Activated CD4-positive, alpha-beta T cell treated with anti-CD3 and anti-CD28 coated beads, Interleukin-2, Interleukin-6, amounts not matched to agents 100 ng/mL and 50 ng/mL, durations not matched to agents 16 hours and 8 hours (primary cell): ENCODE measurements at regions not wholly inside any gene's neighbourhood (a gene's known extent, or its start where the extent isn't known, plus 50 kb on each side); places are given as distances from the start of the nearest gene placed in this dataset.
"Not testable (repeated sequence)": the region's sequence is repeated elsewhere in the genome, so short reads cannot be mapped to it uniquely, and the experiment has no call there.

Experiments used
- DNase-seq: peaks from one replicate; pipeline ENCODE4 v3.0.0-alpha.2; 2020

DNA sequence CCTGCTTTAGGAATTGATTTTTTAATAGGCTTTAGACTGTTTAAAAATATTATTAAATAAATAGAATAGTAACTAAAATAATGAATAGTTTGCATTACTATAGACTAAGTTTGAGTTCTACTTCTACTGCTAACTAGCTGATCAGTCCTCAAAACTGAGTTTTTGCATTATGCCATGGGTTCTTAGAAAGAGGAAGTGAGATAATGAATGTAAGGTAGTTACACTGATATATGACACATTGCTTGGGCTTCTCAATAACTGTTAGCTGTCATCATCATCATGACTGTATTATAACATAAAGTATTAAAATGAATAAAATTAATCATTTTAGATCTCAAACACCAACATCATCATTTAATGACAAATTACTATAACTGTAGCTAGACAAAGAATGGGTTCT lies 949.7 kb downstream of the TRHDE start:
- DNase-seq, result no peak

DNA sequence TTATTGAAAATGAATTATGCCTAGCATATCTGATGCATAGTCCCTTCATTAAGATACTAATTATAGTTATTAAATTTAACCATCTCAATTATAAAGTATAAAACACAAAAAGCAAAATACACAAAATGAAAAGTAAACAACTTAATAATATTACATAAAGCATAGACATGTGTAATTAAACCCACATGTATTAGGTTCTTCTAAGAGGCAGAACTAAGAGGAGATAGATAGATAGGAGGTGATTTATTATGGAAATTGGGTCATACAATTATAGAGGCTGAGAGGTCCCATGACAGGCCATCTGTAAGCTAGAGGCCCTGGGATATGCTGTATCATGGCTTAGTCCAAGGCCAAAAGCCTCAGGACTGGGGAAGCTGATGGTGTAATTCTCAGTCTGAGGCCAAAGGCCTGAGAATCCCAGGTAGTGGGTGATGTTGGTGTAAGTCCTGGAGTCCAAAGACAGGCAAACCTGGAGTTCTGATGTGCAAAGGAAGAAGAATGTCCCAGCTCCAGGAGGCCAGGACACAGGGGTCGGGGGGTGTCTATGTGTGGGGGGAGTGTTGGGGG lies 953.3 kb downstream of the TRHDE start:
- no peak for DNase-seq

DNA sequence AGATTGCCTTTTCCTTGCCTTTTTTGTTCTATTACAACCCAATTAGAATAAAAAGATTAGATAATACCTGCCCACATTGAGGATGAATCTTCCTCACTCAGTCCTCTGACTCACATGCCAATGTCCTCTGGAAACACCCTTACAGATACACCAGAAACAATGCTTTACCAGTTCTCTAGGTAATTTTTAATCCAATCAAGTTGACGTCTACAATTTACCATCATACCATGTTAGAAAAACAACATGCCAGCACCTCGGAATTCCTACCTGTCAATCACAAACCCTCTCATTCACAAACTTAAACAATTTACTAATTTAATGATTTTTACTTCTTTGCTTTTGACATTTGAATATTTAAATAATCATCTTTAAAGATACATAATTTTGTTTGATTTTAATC lies 953.8 kb downstream of the TRHDE start:
- no peak for DNase-seq

DNA sequence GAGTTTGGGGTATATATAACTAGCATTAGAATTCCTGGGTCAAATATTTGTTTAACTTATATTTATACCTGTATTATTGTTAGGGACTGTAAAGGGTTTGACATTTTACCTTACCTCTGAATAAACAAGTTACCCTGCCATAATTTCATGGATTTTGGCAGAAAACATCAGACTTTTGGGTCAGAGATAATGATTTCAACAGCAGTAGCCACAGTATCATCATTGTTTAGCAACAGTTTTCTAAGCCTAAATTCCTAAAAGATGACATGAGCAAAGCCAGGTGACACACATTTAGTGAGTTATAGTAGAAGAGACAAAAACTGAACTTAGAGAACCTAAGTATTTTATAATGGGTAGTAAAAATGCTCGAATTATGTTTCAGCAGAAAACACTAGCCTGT lies 954.4 kb downstream of the TRHDE start:
- no peak for DNase-seq

DNA sequence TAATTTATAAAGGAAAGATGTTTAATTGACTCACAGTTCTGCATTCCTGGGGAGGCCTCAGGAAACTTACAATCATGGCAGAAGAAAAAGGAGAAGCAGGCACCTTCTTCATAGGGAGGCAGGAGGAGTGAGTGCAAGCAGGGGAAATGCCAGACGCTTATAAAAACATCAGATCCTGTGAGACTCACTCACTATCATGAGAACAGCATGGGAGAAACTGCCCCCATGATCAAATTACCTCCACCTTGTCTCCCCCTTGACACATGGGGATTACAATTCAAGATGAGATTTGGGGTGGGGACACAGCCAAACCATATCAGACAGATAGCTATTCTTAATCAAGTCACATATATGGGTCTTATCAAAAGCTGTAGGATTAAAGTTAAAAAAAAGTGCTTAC lies 956.7 kb downstream of the TRHDE start:
- not testable (repeated sequence) for DNase-seq

DNA sequence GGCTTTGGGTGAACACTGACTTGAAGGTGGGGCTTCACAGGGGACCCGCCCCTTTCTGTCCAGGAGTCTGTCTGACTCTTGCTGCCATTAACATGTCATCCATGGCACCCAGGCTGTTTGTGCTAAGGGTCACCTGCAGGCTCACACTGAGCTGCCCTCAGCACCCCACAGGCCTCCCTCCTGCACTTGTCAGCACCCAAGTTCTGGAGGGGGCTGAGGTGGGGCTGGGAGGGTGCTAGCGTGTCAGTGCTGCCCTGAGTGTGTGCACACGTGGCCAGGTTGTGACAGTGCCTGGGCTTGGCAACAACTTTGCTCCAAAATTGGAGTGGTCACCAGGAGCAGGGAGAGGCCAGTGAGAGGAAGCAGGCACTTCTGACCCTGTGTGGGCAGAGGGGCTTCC lies 963.2 kb downstream of the TRHDE start:
- no peak for DNase-seq

DNA sequence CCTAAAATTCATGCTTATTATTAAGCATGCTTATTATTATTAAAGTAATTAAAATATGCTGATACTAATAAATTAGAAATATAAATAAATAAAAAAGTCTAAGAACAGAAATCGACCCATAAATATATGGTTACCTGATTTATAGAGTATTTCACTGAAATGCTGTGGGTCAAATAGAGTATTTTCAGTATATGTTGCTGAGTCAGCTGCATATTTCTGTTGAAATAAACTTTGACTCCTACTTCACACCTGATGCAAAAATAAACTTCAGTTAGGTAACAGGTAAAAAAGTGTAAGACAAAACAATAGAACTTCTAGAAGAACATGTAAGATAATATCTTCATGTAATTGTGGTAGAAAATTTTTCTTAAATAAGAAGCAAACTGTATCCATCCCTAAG lies 967.9 kb downstream of the TRHDE start:
- no peak for DNase-seq

DNA sequence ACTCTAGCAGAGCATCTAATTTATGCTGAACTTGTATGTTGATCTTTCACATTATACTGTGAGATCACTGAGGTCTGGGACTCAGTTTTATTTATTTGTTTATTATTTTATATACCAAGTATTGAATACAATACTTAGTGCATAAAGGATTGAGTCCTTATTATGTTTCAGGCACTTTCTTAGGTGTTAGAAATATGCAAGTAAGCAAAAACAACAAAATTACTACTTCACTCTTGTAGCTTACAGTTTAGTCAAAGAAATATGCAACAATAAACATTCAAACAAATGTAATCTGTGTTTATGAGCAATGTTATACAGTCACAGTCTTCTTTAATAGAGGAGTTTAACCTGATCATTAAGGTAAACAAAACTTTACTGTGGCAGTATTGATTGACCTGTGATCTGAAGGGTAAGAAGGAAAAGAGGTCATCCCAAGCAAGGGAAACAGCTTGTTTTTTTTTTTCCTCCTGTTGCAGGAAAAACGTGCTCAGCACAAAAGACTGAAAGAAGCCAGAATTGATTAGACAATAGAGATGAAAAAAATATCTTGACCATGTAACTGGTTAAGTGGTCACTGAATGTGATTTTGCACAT lies 990.7 kb downstream of the TRHDE start:
- DNase-seq, result no peak

DNA sequence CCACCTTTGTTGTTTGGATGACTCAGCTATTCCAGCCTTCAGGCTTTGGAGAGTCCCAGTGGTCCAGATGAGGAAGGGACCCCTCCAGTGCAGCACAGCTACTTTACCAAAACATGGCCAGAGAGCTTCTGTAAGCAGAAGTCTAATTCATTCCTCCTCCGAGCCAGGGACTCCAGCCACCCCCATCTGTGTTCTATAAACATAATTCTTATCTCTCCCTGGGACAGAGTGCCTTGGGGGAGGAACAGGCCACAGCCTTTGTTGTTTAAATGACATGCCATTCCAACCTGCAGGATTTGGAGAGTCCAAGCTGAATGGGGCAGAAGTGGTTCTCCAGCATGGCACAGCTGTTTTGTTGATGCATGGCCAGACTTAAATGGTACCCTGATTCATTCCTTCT lies 994.0 kb downstream of the TRHDE start:
- DNase-seq, result no peak

DNA sequence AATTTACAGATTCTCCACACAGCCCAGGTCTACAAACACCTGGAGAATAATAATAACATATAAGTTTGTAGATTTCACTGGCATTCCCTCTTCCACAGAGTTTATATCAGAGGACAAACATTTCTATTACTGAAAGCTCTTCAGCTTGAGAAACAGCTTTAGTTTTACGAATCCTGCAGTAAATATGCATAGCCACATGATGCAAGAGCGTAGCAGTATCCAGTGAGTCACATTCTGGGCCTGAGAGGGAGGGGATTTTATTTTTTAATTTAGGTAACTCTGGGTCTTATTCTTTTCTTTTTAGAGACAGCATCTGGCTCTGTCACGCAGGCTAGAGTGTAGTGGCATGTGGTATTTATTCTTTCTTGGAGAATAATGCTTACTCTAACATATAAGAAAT lies 1002.8 kb downstream of the TRHDE start:
- no peak for DNase-seq

DNA sequence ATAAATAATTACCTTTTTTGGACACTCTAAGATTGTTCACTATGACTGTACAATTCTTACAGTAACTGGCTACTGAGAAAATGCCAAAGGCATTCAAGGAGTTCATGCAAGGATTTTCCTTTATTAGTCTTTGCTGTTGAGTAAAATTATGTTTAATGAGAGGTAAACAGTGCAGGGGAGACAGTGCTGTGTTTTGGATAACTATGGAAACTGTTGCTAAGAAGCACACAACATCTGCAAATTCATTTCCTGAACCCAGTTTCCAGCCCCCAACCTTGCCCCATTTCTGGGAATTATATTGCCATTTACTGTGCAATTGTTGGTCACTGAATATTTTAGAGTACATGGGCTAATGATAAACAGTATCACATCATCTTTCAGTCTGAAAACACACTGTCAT lies 1005.8 kb downstream of the TRHDE start:
- no peak for DNase-seq

DNA sequence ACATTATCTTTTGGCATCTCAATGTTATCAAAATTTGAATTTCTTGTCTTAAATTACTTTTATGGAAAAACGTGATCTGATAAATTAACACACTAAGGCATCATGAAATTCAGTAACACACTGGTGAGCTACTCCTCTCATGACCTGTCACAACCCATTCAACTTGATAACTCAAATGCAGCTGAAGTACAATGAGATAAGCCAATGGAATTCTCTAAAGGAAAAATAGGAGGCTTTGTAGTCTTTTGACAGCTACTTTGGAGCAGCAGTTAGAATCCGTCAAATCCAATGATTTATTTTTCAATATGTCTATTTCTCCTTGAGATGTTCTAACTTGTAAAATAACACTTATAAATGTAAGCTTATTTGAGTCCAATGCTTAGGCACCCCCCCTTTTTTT lies 1029.4 kb downstream of the TRHDE start:
- DNase-seq, result no peak

DNA sequence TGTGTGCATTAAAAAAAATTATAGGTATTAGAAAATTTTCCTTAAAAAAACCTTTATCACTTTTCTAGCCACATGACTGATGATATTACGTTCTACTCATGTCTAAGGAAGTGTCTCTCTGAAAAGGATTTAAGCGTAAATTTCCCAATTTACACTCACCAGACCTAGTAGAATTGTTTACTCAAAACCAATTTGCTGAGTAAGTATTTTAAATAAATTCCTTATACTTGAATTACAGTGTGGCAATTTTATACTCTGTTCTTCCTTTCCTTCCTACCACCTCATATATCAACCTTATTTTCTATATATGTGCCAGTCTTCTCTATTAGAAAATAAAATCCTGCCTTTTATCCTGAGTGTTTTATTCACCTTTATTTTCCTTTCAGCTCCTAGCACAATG lies 1035.1 kb downstream of the TRHDE start:
- no peak for DNase-seq

DNA sequence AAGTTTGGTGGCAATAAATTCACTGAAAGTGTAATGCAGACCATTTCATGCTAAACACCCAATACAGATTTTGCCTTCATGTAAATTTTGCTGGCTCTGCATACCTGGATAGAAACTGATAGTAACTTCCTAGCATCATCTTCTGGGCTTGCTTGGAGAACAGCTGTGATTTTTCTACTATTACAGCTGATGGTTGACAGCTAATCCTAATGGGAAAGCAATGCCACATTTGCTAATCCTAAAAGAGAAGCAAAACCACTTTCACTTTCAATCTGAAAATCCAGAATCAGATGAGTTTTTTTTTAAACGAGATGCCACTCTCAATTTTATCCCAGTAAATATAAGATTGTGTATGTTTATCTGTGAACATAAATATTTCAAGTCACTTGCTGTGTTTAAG lies 1035.9 kb downstream of the TRHDE start:
- no peak for DNase-seq

DNA sequence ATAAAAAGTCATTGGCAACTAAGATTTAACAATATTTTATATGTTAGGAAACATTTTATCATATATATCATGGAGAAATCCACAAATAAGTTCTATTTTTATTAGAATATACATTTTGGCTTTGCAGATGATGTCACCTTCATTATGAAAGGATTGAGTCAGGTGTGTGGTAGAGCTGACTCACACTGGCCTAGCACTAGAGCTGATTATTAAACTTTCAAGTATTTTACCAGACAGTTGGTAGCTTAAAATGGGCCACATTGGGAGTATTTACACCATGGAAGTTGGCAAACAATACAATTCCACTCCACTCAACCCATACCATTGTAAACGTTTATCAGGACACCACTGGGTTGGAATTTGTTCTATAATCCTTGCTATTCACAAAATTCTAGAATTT lies 1036.6 kb downstream of the TRHDE start:
- no peak for DNase-seq

DNA sequence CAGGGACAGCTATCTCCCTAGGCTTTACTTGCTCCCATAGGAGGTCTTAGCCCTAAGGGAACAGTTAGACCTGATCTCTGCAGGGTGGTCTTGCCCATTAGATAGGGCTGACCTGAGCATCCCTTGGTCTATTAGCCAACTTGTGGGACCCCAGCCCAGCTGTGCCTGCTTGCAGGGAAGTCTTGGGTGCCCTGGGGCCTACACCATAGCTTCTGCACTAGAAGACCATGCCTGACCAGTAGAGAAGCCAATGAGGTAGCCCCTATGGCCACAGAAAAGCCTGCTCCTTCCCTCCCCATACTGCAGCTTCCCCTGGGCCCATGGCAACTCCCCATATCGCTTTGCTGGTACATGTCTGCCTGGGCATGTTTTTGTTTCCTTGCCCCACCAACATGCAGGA lies 1049.1 kb downstream of the TRHDE start:
- no peak for DNase-seq

DNA sequence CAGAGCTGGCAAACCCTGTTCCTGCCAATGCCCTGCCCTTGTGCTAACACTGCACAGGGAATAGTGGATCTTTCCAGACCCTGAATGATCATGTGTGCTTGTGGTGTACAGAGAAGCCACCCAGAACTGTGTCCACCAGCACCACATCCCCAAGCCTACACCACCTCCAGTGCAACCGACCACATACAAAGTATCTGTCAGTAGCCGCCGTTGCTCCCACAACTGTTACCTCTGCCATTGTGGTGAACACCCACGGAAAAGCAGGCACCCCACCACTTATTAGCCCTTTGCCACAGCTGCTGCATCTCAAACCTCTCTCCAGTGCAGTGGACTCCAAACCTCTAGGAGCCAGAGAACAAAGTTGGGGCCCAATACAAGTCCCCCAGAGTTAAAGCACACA lies 1049.6 kb downstream of the TRHDE start:
- no peak for DNase-seq

DNA sequence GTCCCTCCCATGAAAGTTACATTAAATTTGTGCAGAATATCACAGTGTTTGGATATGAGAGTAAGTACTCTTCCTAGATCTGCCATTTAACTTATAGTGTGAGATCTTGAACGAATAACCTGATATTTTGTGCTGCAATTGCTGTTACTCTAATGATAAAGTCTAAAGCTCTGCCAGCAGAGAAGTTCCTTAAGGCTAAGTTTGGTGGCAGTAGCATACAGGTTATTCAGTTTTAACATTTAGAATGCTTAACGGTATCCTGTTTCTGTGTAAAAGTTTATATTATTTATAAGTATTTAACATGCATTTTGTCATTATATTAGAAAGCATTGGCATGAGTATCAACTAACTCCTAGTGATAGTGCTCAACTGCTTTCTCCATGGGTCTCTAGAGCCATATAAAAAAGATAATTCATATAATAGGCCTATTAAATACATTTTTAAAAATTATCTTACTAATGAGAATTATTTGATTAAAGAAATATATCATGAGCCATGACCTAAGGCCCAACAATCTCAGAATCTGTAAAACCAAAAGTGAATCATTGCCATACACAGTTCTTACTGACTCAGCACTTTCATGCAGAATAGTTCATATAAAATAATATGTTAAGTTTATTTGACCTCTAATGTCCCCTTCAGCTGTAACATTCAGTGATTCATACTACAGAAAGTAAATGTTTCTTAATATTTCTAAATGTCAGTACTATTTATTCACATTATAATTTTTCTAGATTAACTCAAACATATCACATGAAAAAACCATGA lies 1058.6 kb downstream of the TRHDE start:
- no peak for DNase-seq

DNA sequence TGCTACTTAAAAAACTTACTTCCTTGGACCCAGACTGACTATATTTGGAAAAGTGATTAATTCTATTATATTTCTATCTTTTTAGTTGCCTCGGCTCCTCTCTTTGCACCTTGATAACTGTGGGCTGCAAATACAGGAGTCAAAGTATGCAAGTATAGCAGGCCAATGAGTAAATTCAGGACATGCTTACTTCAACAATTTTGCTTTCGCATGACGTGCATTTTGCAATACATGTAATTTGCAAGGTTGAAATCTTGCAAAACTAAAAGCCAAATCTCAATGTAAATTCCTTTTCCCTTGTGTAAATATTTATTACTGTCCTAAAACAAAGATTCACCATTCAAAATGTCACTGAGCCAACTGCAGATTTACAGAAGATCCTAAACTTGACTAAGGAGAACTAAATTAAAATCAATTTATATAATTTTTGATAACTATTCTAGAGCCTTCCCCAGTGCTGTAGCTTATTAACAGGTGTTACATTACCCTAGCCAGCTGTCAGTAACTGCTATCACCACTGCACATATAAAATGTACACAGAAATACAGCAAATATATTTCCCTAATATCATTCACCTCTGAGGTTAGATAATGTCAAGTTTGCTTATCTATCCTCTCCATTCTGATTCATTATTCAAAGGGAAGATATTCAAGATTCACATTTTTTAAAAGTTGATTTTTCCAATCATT lies 1069.5 kb downstream of the TRHDE start:
- DNase-seq, result no peak

DNA sequence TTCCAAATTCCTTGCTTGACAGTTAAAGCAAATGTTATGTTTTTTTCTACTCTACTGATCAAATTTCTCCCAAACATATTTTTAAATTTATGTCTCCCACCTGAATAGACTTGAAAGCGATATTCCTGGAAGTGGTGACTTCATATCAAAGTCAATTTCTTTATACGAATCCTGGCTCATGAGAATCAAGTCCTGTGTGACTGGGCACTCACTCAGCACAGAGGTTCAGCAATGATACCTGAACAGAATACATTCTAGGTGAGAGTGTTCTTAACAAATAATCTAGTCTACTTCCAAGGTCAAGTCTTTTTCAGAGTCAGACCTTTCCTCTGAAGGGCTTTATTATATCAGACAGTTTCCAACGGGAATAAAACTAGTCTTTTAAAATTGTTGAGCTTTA lies 1070.6 kb downstream of the TRHDE start:
- no peak for DNase-seq

DNA sequence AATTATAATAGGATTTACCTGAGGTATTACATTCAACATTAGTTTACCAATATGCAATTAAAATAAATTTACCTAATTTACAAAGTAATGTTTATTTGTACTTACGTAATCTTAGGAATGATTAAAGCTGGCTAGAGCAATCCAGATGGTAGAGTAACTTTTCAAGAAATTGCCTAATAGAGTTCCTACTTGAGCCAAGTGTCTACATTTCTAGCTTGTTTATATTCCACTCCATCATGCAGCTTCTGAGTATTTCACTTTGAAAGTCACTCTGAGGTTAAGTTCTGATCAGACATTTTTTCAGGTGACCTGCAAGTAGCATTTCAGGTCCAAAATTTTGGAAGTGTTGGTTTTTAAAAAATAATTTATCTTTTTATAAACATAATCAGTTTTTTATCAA lies 1080.7 kb downstream of the TRHDE start:
- DNase-seq, result no peak

DNA sequence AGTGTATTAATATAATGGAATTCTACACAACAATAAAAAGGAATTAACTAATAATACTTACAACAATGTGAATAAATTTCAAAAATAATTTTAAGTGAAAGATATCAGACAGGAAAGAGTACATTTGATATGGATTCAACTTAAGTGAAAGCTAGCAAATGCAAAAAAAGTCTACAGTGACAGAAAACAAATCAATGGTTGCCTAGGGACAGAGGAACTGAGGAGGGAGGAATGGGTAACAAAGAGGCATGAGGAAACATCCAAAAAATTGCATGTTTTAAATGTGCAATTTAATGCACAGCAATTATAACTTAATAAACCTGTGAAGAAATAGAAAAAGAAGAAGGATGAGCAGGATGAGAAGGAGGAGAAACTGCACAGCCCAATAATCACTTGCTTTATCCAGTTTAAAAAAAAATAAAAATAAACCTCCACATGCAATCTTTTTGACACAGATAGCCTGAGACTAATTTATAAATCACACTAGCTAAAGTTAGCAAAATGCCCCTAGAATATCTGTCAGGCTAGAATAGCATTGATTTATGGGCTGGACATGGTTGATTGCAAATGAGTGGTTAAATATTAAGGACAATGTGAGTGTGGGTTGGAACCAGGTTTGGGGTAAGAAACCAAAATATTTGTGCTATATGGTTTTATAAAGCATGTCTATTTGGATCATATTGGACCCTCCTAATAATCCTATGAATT lies 1089.1 kb downstream of the TRHDE start:
- no peak for DNase-seq

DNA sequence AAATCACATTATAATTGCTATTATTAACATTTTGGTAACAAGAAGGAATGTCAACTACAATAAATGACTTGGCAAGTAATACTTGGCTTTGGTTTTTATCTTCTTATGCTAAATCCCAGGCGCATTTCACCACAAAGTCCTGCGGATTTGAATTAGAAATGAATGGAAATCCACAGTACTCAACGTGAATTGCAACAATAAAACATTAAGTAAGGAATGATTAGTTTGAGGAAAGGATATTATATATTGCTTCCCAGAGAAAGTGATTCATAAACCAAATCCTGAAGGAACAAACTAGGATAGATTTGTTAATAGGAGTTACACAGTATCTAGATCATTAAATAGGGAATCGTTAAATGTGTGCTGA lies 1089.7 kb downstream of the TRHDE start:
- DNase-seq, result no peak

DNA sequence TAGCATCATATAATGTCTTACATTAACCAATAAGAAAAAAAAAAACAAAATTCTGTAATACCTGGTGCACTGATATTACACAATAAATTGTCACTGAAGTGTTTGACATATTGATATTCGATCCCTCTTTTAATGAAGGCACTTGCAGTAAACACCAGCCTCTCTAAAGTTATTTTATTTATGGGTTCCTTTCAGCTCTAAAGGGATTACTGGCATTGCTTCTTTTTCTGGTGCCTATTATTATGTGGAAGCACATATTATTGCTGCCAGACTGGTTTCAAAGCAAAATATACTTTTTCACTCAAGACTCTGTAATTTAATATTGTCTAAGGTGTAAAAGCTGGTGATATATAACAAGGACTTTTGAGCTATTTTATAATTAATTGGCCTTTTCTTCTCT lies 1090.5 kb downstream of the TRHDE start:
- no peak for DNase-seq
